ENCODE measurements at regions not wholly inside any gene's neighbourhood (a gene's known extent, or its start where the extent isn't known, plus 50 kb on each side); places are given as distances from the start of the nearest gene placed in this dataset.

GRCh38 chr7:88686468-88687229, 72.9 kb upstream of the ZNF804B start:
- TF ChIP-seq CTCF (IDR thresholded peaks at IDR 0.05; ENCODE audit: low read depth, low read length, missing control alignments) = no peak
- H3K4me3 ChIP-seq (ENCODE audit: low read depth, low read length) = no peak overlapping the region
- no peak for DNase-seq (ENCODE audit: low read depth)
- in situ Hi-C loops (cut with HindIII; ENCODE audit: low sequenced_read_pairs) = no loop called here

DNA sequence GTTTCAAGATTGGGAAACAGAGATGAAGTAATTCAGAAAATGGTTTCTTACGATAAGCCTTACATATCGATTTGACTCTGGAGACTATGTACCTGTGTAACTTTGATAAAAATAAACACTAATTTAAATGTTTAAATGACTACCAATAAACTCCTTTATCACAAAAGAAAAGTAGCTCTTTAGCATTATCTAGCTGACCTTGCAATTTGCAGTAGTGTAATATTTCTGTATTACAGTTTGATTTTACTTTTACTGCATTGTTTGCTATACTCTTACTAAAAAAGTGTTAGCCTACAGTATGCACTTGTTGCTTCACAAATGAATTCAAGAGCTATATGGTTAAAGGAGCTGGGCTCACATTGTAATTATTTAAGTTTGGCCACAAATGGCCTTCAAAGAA, 77.8 kb upstream of the ZNF804B start:
- no peak overlapping the region for H3K4me3 ChIP-seq (ENCODE audit: low read depth, low read length)
- no peak for DNase-seq (ENCODE audit: low read depth)
- no peak for TF ChIP-seq CTCF (IDR thresholded peaks at IDR 0.05; ENCODE audit: low read depth, low read length, missing control alignments)
- in situ Hi-C loops (cut with HindIII; ENCODE audit: low sequenced_read_pairs) = no loop called here

GRCh38 chr7:88670536-88670935, 89.0 kb upstream of the ZNF804B start:
- in situ Hi-C loops (cut with HindIII; ENCODE audit: low sequenced_read_pairs) = no loop called here

GRCh38 chr7:88669913-88670312, 89.6 kb upstream of the ZNF804B start:
- in situ Hi-C loops (cut with HindIII; ENCODE audit: low sequenced_read_pairs) = no loop called here
- no peak overlapping the region for H3K4me3 ChIP-seq (ENCODE audit: low read depth, low read length)
- DNase-seq (ENCODE audit: low read depth) = no peak
- no peak for TF ChIP-seq CTCF (IDR thresholded peaks at IDR 0.05; ENCODE audit: low read depth, low read length, missing control alignments)

More at GRCh38 chr7:88670536-88670935, 89.0 kb upstream of the ZNF804B start:
- H3K4me3 ChIP-seq (ENCODE audit: low read depth, low read length) = no peak overlapping the region
- no peak for DNase-seq (ENCODE audit: low read depth)
- no peak for TF ChIP-seq CTCF (IDR thresholded peaks at IDR 0.05; ENCODE audit: low read depth, low read length, missing control alignments)

DNA sequence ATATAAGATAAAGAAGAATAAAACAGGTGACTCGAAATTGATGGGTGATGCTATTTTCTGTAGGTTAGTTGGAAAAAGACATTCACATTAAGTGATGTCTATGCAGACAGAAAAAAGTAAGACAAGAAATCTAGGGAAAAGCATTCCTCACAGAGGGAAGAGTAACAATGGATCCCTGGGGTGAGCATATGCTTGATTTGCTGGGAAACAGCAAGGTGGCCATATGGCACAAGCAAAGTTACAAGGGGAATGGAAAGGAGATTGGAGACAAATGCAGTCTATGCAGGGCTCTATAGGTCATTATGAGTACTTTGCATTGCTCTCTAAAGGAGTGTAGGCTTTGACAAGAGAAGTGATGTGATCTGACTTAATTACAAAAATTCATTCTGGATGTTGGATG, 90.9 kb upstream of the ZNF804B start:
- in situ Hi-C loops (cut with HindIII; ENCODE audit: low sequenced_read_pairs) = no loop called here
- H3K4me3 ChIP-seq (ENCODE audit: low read depth, low read length) = no peak overlapping the region
- no peak for TF ChIP-seq CTCF (IDR thresholded peaks at IDR 0.05; ENCODE audit: low read depth, low read length, missing control alignments)
- no peak for DNase-seq (ENCODE audit: low read depth)

DNA sequence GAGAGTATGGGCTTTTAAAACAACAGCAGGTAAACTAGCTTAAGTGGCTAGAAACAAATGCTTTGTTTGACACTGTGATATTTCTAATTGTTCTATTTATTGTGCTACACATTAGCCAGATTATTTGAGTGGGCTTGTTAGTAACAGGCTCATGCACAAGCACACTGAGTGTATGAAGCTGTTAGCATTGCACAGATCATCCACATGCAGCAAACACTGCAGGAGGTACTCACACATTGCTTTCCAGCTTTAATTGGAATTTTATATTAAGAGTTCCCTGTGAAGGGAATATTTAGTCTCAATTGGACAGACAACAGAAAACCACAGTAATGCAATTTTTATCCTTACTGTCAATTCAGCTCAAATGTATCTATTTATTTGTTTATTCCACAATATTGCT, 92.9 kb upstream of the ZNF804B start:
- in situ Hi-C loops (cut with HindIII; ENCODE audit: low sequenced_read_pairs) = no loop called here
- no peak for DNase-seq (ENCODE audit: low read depth)
- no peak overlapping the region for H3K4me3 ChIP-seq (ENCODE audit: low read depth, low read length)
- no peak for TF ChIP-seq CTCF (IDR thresholded peaks at IDR 0.05; ENCODE audit: low read depth, low read length, missing control alignments)

Data from astrocyte of the cerebellum (primary cell).